ENCODE measurements at regions not wholly inside any gene's neighbourhood (a gene's known extent, or its start where the extent isn't known, plus 50 kb on each side); places are given as distances from the start of the nearest gene placed in this dataset.

DNA sequence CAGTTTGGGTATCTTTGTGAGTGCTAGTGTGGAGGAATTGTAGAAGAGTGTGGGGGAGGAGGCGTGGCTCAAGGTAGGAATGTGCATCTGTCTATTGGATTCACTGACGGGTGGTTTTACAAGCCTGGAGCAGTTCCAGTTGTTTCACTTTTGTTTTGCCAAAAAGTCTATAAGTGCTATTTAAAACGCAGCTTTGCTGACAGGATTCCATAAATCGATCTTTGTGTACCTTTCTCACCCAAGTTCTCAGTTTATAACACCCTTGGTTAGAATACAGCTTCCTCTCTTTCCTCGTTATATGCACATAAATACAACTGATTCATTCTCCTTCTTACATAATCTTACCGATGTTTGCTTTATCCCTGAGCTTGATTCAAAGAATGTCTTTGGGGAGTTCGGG is 123.2 kb upstream of the UBE2E2 start:
- no peak for DNase-seq

GRCh38 chr3:23083701-23084100 is 119.4 kb upstream of the UBE2E2 start:
- no peak for DNase-seq

- DNase-seq: no peak
Measured at GRCh38 chr3:23084367-23084766, 118.8 kb upstream of the UBE2E2 start.

DNA sequence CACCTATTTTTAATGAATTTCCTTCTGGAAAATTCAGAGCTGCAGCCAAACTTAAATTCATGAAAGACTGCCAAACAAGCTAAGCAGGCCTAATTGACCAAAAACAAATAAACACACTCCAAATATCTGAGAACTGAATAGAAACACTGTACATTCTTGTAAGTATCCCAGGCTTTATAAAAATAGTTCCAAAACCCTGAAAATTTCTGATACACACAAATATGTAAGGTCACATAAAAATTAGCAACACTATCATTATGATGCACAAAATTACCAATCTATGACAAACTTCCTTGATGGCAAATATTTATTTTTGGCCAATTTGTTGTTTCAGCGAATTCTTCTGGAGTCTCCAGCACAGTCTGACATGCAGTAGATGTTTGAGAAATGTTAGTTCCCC is 117.9 kb upstream of the UBE2E2 start:
- DNase-seq: no peak

GRCh38 chr3:23086331-23086730 is 116.8 kb upstream of the UBE2E2 start:
- DNase-seq: no peak

DNA sequence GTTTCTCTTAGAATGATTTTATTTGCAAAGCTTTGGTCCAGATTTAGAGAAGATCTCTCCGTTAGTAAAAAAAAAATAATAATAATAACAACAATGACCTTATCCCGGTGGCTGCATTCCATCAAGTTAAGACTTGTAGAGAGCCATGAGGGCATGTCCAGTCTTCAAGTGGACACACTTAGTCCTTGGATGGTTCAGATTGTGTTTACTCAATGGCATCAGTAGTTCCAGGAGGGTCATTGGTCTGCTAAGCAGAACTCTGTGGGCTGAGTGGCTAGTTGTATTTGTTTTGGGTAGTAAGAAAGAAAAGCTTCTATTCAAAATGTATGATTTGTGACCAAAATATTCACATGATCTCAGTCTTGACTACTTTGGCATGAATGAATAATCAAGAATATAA is 116.3 kb upstream of the UBE2E2 start:
- DNase-seq: no peak

- DNase-seq: no peak
Measured at GRCh38 chr3:23094412-23094811, 108.7 kb upstream of the UBE2E2 start.

GRCh38 chr3:23094890-23095462 is 108.2 kb upstream of the UBE2E2 start:
- peak; percentile 58 for DNase-seq

DNA sequence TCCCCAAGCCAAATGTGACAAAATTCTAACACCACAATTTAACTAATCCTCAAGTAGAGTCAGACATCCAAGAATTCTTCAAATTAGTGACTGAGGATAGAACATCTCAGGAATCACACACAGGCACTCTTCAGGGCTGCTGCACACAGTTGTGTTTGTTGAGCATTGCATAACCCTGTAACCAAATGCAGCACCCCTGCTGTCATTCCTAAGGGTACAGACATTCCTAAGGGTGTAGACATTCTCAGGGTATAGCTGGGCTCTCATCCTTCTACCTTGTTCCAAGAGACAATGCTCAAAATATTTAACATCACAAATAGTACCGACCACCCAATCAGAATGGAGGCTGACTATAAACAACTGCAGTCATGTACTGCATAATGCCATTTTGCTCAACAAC is 107.1 kb upstream of the UBE2E2 start:
- DNase-seq: no peak

- no peak for DNase-seq
Measured at GRCh38 chr3:23099021-23099420, 104.1 kb upstream of the UBE2E2 start.

GRCh38 chr3:23099677-23100076 is 103.5 kb upstream of the UBE2E2 start:
- DNase-seq: no peak

GRCh38 chr3:23100106-23100505 is 103.0 kb upstream of the UBE2E2 start:
- DNase-seq: no peak

DNA sequence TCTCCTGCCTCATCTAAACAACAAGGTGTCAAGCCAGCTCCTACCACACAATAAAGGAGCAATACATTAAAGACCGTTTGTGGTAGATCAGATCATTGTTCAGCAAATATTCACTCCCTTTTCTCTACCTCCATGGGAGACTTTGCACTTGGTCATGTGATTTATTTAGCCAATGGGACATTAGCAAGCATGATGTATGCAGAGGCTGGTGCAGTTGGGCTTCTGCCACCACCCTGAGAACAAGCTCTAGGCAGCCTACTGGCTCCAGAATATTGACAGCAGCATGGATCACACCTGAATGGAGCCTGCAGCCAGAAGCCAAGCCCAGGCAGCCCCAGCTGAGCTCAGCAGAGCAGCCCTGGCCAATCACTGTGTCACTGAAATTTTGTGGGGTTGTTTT is 99.4 kb upstream of the UBE2E2 start:
- DNase-seq: no peak

DNA sequence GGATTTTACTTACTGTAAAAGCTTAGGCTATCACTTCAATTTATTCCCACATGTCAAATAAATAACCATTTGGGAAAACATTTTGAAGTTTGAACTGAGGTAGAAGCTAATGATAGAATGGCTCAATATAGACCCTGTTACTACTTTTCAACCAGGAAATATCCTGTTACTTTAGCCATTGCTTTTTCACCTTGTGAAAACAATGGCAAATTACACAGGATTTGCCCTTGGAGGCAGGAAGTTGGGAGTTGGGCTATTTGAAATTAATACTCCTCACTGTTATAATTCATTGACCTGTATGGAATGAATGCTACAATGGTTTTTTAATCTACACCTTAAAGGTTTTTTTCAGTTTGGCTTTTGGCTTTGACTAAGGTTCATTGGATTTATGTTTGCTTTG is 98.1 kb upstream of the UBE2E2 start:
- DNase-seq: no peak

GRCh38 chr3:23106666-23107065 is 96.5 kb upstream of the UBE2E2 start:
- DNase-seq: no peak

DNA sequence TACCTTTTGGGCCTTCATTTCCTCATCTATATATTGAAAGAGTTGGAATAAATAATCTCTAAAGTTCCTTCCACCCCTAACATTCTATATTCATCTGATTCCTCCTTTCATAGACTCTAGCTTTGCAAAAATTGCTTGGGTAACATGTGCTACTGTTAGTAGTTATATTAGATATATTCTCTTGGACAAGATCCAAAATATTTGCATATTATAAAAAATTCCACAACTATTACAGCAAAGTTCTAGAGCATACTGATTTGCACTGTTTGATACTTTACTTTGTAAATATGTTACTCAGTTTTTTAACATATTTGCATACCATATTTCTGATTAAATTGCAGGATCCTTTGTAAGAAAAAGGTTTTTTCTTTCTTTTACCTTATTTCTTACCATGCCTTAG is 95.9 kb upstream of the UBE2E2 start:
- no peak for DNase-seq

DNA sequence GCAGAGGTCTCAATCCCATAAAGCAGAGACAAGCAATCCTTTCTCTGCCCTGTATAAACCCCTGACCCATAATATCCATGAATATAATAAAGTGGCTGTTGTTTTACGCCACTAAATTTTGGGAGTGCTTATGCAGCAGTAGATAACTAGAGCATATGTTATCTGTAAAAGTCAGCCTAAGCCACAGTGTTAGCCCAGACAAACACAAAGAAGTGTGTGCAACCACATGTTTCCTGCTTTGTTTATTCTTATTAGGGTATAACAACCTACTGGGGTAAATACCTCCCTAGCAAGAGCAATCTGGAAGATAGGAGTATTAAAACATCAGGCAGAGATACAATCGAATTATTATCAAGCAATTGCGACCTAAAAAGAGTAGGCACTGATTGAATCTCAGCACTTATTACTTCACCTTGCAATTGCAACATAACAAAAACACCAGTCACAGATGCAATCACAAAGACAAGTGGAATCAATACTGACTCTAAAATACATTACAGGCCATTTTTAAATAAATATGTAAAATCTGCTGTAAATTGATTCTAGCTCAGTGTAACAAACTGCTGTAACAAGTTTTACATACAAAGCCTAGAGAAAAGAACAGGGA is 94.6 kb upstream of the UBE2E2 start:
- DNase-seq: no peak

GRCh38 chr3:23111286-23111685 is 91.8 kb upstream of the UBE2E2 start:
- no peak for DNase-seq

DNA sequence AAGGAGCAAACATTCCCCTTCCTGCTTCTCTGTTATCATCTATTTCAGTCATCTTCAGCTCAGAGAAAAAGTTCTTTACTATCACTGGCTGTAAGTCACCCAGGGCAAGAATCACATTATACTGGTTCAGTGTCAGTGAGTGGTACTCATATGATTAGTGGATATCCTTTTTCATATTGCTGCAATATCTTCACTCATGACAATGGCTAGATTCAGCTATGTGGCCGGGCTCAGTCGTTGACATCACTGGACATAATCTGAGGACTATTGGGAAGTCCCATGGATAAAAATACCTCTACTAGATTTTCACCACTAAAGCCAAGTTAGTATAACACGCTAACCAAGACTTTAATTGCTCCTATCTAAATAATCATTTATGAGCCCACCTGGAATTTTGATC is 91.3 kb upstream of the UBE2E2 start:
- no peak for DNase-seq

DNA sequence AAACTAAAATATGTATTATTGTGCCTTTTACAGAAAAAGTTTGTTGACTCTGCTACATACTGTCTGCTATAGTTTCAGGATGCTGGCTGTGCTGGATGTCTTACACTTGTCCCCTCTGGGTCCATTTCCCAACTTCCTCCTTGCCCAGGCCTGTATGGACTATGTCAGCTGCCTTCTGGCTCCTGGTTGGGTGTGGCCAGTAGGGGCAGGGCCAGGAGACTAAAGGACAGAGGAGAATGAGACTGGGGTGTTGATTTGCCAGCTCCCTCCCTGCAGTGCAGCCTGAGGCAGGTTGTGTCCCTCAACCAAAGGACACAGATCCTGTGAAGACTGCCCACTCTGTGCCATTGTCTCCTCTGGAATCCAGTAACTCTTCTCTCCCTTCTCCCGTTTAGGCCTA is 90.6 kb upstream of the UBE2E2 start:
- no peak for DNase-seq

DNA sequence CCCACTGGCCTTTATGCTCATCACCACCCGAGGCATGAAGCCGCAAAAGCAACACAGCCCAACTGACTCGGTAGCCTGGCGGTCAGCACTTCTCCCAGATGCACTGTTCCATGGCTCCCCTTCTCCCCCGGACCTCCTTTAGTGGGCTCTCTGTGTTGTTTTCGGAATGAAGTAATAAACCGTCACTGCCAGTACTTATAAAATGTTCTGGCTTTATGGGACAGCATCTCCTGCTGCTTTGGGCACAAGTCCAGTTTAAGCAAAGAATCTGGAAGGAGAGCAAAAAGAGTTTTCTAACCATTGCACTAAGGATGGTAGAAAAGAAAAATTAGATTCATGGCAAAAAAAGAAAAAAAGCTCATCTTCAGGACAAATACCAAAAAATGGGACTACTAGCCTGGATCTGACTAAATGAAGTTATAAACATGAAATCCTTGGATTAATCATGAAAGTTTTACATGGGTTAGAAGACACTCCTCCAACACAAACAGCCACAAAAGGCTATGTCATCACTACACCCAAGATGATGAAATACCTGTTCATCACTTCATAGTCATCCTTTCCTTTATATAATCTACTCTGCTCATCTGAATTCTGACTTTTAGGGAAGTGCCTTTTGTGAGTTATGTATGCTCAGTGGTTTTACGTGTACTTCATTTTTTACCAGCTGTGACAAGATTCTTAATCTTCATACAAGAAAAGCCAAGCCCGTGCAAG is 89.5 kb upstream of the UBE2E2 start:
- DNase-seq: no peak

- no peak for DNase-seq
Measured at GRCh38 chr3:23114432-23114831, 88.7 kb upstream of the UBE2E2 start.

- DNase-seq: no peak
Measured at GRCh38 chr3:23115171-23115877, 87.8 kb upstream of the UBE2E2 start.
